ENCODE measurements at regions not wholly inside any gene's neighbourhood (a gene's known extent, or its start where the extent isn't known, plus 50 kb on each side); places are given as distances from the start of the nearest gene placed in this dataset.

DNA sequence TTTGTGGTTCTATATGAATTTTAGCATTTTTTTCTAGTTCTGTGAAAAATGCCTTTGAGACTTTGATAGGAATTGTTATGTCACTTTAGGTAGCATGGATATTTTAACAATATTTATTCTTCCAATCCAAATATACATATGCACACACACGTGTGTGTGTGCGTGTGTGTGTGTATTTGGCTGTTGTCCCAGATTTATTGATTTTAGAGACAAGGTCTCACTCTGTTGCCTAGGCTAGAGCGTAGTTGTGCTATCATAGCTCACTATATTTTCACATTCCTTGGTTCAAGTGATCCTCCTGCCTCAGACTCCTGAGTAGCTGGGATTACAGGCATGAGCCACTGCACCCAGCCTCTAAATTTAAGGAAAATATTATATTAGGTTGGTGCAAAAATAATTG, 162.5 kb upstream of the TRIM24 start:
- no peak for DNase-seq
- TF ChIP-seq CTCF (IDR thresholded peaks at IDR 0.05; ENCODE audit: borderline replicate concordance), result no peak
- Histone ChIP-seq H3K4me3 (no peak overlapping the region), H3K36me3 (no peaks in the 10 kb centered on the region), H3K27me3 (ENCODE audit: low read depth) (no peaks in the 10 kb centered on the region), H3K27ac (replicated peaks) (no peak overlapping the region), H3K4me1 (peaks cover 7% of the 10 kb centered on the region), H3K9me3 (replicated peaks) (no peaks in the 10 kb centered on the region)
- intact Hi-C loops (cut with micrococcal nuclease), result no loop called here

DNA sequence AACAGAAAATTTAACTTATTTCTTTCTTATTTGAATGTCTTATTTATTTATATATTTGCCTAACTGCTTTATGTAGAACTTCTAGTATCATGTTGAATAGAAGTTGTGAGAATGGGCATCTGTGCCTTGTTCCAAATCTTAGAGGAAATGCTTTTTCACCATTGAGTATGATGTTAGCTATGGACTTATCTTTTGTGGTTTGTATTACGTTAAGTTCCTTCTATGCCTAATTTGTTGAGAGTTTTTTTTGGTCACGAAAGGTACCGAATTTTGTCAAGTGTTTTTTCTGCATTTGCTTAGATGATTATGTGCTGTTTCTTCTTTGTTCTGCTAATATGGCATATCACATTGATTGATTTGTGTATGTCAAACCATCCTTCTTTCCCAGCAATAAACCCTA, 161.0 kb upstream of the TRIM24 start:
- TF ChIP-seq CTCF (IDR thresholded peaks at IDR 0.05; ENCODE audit: borderline replicate concordance), result no peak
- Histone ChIP-seq H3K27me3 (ENCODE audit: low read depth) (no peaks in the 10 kb centered on the region), H3K4me1 (peaks cover 7% of the 10 kb centered on the region), H3K4me3 (no peak overlapping the region), H3K9me3 (replicated peaks) (peaks cover 8% of the 10 kb centered on the region), H3K27ac (replicated peaks) (no peak overlapping the region), H3K36me3 (no peaks in the 10 kb centered on the region)
- DNase-seq, result no peak
- intact Hi-C loops (cut with micrococcal nuclease), result no loop called here

GRCh38 chr7:138303230-138304070, 156.6 kb upstream of the TRIM24 start:
- H3K9me3 ChIP-seq (replicated peaks), result peaks cover 14% of the 10 kb centered on the region
- DNase-seq, result no peak
- no peak overlapping the region for H3K27ac ChIP-seq (replicated peaks)
- intact Hi-C loops (cut with micrococcal nuclease), result no loop called here
- TF ChIP-seq CTCF (IDR thresholded peaks at IDR 0.05; ENCODE audit: borderline replicate concordance), result no peak
- H3K36me3 ChIP-seq, result no peaks in the 10 kb centered on the region
- H3K4me1 ChIP-seq, result no peaks in the 10 kb centered on the region
- no peaks in the 10 kb centered on the region for H3K27me3 ChIP-seq (ENCODE audit: low read depth)
- no peak overlapping the region for H3K4me3 ChIP-seq

GRCh38 chr7:138304071-138304320, 156.1 kb upstream of the TRIM24 start:
- intact Hi-C loops (cut with micrococcal nuclease), result no loop called here
- no peak for DNase-seq
- peaks cover 14% of the 10 kb centered on the region for H3K9me3 ChIP-seq (replicated peaks)
- H3K27me3 ChIP-seq (ENCODE audit: low read depth), result no peaks in the 10 kb centered on the region
- H3K36me3 ChIP-seq, result no peaks in the 10 kb centered on the region
- no peak for TF ChIP-seq CTCF (IDR thresholded peaks at IDR 0.05; ENCODE audit: borderline replicate concordance)
- H3K4me1 ChIP-seq, result no peaks in the 10 kb centered on the region
- no peak overlapping the region for H3K27ac ChIP-seq (replicated peaks)
- H3K4me3 ChIP-seq, result no peak overlapping the region

GRCh38 chr7:138307633-138308032, 152.4 kb upstream of the TRIM24 start:
- H3K27ac ChIP-seq (replicated peaks), result no peak overlapping the region
- intact Hi-C loops (cut with micrococcal nuclease), result no loop called here
- no peak for TF ChIP-seq CTCF (IDR thresholded peaks at IDR 0.05; ENCODE audit: borderline replicate concordance)

More at GRCh38 chr7:138307633-138308032, 152.4 kb upstream of the TRIM24 start:
- no peak overlapping the region for H3K4me3 ChIP-seq
- H3K4me1 ChIP-seq, result no peaks in the 10 kb centered on the region
- no peaks in the 10 kb centered on the region for H3K27me3 ChIP-seq (ENCODE audit: low read depth)
- no peaks in the 10 kb centered on the region for H3K36me3 ChIP-seq
- peaks cover 19% of the 10 kb centered on the region for H3K9me3 ChIP-seq (replicated peaks)
- DNase-seq, result no peak

Data from left ventricle myocardium inferior (tissue), 1 donor.